Brain pericyte (primary cell): ENCODE measurements at regions not wholly inside any gene's neighbourhood (a gene's known extent, or its start where the extent isn't known, plus 50 kb on each side); places are given as distances from the start of the nearest gene placed in this dataset.

Source experiments
- DNase-seq: peaks from one replicate; pipeline ENCODE4 v3.0.0-alpha.2; 2012; ENCODE audit warnings: low read depth, low spot score

DNA sequence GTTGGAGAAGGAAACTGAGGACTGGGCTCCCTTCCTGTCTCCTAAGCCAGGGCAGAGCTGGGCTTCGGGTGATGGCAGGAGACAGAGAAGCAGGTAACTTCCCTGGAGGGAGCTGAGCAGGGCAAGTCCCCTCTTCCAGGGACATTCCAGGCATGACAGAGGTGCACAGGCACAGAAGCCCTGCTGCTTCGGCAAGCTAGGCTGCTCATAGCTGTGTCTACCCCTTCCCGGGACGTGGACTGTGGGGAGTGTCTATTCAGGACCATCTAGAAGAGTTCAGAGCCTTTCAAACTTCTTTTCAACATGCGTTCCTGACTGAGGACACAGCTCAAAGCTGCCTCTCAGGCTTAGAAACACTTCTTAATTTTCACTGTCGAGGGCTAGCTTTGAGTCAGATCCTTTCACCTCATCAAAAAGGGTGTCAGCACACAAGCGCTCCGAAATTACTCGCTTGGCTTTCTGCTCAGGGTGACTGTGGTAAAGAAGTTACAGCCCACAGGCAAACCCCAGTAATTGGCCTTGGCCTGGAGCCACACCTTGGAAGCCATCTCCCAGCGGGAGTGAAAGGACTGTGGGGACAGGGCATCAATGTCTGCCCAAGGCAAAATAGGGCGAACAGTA is 63.7 kb upstream of the STEAP1B start:
- DNase-seq: no peak

DNA sequence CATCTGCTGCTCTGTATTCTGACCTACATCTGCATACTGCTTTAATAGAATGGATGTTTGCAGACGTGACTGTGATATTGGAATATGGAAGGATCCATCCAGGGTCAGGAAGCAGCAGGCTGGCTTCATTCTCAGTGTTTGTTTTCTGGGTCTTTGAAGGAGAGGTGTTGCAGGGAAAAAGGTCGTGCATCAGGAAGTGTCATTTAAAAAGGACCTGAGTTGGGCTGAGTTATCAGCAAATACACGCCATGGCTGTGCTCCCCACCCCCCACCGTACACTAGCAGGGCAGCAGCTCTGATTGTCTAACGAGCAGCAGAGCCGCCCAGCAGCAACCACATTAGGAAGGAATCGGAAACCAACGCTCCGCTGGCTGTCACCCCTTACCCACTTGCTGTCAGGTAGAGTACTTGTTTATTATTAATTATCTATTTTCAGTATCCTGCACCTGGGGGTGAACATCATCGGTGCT is 63.1 kb upstream of the STEAP1B start:
- DNase-seq: no peak

DNA sequence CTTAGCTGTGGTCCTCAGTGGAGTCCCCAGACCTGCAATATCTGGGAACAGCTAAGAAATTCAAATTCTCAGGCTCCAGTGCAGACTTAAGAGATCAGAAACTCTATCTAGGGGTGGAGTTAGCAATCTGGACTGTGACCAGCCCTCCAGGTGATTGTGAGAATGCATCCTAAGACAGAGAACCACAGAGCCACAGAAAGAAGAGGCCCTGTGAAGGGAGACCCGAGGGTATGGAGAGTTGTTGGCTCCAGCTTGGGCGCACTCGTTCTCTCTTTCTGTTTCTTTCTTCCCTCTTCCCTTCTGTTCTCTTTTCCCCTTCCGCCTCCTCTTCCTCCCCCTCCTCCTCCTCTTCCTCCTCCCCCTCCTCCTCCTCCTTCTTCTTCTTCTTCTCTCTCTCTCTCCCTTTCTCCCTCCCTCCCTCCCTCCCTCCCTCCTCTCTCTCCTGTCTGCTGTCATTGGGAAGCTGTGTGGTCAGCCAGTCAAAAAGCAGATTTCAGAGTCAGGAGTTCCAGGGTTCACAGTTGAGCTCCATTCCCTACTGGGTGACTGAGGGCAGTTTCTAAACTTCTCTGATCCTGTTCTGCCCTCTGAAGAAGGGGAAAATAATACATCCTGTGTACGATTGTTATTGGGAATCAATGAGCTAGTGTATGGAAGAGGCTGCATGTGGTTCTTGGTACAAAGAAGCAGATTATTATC is 62.1 kb upstream of the STEAP1B start:
- no peak for DNase-seq

DNA sequence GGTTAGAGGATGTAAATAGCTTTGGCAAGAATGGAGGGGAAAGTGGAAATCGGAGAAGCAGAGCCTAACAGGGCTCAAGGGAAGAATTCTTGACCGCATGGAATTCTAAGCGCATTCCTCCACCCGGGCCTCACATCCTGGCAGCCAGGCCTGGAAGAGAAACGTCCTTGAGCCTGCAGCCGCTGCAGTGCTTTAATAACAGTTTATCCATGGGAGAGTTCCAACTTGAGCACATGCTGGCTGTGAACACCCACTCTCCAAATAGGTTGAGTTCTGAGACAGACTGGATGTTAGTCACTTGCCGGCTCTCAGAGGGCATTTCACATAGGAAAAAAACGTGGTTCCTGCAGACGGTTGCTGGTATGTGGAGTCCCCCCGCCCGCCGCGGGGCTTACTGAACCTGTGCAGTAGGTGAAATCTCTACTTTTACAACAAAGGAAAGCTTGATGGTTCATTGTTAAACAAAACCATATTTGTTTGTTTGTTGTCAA is 61.4 kb upstream of the STEAP1B start:
- DNase-seq: peak; percentile 86

- DNase-seq: peak; percentile 41
Measured at GRCh38 chr7:22559829-22560489, 60.0 kb upstream of the STEAP1B start.

- DNase-seq: no peak
Measured at GRCh38 chr7:22557167-22557566, 57.2 kb upstream of the STEAP1B start.

DNA sequence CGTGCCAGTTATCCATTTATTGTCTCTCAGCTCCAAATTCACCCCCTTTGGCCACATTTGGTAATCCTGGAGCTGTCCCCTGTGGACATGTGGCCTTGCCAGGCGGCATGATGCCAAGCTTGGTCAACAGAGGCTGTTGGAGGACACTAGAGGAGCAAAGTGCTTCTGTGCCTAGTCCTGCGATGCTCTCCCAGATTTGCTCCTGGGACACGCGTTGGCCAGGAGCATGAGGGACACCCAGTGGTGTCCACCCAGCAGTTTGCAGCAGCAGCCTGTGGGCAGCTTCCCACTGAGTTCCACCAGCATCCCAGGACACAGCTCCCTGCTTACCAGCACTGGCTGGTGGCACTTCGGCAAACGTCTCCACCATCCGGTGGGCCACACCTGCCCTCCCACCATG is 55.5 kb upstream of the STEAP1B start:
- no peak for DNase-seq

DNA sequence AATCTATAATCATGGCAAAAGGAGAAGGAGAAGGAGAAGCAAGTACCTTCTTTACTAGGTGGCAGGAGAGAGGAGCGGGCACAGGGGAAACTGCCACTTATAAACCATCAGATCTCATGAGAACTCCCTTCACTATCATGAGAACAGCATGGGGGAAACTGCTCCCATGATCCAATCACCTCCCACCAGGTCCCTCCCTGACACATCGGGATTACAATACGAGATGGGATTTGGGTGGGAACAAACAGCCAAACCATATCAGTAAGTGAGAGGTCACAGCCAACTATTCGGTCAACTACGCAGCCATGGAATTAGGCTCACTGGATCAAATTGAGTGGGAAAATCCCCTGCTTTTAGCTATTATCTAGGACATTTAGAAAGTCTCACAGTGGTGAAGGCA is 54.2 kb upstream of the STEAP1B start:
- DNase-seq: no peak

DNA sequence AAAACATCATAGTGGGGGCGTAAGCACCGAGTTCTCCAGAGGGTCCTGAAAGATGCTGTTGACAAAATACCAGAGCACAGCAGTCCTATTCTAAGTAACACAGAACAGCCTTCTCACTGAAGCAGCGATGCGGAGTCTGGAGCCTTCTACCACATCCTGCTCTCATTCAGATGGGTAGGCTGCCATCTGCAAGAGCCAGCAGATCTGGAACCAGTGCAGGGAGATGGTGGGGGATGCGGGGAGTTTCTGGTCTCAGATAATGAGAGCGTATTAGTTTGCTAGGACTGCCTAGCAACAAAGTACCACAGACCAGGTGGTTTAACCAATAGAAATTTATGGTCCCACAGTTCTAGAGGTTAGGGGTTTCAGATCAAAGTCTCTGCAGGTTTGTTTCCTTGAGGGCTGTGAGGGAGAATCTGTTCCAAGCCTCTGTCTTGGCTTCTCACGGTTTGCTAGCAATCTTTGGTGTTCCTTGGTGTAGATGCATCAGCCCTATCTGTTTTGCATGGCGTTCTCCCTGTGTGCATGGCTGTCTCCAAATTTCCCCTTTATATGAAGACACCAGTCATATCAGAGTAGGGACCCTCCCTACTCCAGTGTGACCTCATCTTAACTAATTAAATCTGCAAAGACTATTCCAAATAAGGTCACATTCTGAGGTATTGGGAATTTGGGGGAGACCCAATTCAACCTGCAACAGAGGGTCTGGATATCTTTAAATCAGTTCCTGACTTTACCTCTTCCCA is 52.0 kb upstream of the STEAP1B start:
- no peak for DNase-seq

DNA sequence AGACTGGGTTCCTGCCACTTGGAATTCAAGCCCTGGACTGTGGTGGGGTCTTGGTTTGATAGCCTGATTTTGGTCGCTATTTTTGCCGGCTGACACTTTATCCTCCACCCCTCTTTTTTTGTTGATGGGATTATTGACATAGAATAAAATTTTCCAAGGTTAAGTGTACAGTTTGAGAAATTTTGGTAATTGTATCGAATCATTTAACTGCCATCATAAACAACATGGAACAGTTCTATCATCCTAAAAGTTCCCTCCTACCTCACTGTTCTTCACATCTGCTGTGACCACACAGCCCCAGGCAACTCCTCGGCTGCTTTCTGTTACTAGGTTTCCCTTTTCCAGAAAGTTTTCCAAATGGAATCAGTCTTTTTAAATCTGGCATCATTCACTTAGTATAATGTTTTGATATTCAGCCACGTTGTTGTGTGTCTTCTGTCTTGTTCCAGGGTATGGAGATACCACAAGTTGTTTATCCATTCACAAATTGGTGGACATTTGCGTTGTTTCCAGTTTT is 50.6 kb upstream of the STEAP1B start:
- DNase-seq: no peak

DNA sequence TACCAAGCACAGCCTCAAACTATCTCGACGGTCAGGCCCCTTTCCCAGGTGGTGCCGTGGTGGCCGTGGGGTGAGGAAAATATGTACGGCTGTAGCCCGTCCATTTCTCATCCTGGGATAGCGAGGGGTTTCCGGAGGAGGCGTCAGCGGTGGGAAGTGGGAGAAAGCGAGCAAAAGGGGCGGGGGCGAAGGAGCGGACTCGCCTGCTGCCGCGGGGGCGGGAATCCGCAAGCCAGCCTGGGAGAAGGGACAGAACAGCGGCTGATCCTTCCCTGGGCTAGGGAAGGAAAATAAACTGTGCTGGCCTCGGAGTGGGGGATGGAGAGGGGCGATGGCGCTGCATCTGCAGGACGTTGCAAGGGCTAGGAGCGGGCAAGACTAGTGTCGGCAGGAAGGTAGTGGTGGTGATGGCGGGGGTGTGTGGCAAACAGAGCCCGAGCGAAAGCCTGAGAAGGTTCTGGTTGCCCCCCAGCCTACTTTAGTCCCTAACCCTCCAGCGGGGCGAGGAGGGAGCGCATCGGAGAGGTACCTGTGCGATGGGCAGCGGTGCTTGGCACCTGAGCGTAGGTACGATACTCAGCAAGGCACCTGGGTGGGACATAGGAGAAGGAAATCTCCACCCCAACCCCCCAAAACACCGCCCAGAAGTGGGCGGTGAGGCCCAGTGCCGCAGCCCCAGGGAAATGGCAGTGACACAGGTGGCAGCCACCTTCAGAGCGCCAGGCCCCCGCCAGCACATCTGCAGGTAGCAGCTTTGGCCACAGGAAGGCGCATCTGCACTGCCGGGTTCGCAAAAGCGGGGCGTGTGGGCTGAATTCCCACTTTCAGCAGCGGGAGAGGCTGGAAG is 49.9 kb upstream of the STEAP1B start:
- DNase-seq: no peak
